ENCODE measurements at regions not wholly inside any gene's neighbourhood (a gene's known extent, or its start where the extent isn't known, plus 50 kb on each side); places are given as distances from the start of the nearest gene placed in this dataset.

DNA sequence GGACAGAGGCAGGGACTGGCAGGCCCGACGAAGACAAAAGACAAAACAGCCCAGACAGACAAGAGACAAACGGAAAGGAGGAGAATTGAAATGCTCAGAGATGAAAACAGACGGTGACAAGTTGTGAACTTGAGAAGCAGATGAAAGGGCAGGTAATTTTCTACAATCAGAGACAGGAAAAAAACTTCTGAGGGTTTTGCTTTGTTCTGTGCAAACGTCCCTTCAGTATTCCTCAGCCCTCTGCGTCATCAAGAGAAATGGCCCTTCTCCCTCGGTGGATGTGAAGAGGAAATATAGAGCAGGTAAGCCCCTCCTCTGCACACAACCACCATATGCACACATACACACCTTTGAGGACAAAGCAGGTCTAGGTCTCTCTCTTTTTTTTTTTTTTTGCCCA, 206.6 kb downstream of the UACA start:
- TF ChIP-seq, protein P1, sequence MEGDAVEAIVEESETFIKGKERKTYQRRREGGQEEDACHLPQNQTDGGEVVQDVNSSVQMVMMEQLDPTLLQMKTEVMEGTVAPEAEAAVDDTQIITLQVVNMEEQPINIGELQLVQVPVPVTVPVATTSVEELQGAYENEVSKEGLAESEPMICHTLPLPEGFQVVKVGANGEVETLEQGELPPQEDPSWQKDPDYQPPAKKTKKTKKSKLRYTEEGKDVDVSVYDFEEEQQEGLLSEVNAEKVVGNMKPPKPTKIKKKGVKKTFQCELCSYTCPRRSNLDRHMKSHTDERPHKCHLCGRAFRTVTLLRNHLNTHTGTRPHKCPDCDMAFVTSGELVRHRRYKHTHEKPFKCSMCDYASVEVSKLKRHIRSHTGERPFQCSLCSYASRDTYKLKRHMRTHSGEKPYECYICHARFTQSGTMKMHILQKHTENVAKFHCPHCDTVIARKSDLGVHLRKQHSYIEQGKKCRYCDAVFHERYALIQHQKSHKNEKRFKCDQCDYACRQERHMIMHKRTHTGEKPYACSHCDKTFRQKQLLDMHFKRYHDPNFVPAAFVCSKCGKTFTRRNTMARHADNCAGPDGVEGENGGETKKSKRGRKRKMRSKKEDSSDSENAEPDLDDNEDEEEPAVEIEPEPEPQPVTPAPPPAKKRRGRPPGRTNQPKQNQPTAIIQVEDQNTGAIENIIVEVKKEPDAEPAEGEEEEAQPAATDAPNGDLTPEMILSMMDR (IDR thresholded peaks at IDR 0.05; ENCODE audit: control insufficient read depth, insufficient read depth, low read depth, low read length, missing control alignments), result no peak
- H3K4me3 ChIP-seq (ENCODE audit: control insufficient read depth, low read depth, low read length), result no peak overlapping the region
- DNase-seq (ENCODE audit: low read depth), result no peak

DNA sequence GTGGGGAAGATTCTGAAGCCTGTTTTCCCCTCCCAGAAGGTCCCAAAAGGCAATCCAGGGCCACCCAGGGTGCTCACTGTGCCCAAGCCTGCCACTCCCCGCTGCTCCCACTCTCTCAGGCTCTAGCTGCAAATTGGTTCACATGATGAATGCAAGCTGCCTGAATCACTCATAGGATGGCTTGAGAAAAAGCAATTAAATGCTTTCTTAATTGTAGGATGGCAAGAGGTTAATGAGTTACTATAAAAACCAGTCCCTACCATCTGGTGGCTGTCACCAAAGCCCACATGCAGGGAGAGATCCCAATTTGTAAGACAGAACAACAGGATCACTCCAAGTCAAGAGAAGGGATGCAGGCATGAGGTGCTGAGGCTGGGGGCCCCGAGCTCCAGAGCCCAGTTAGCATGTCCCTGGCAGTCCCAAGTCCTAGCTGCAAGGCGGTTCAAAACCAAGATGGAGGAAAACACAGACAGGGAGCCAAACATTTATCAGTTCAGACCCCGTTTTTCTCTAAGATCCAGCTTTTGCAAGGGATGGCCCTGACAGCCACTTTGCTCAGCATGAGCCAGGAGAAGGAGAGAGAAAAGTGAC, 207.1 kb downstream of the UACA start:
- DNase-seq (ENCODE audit: low read depth), result no peak
- no peak overlapping the region for H3K4me3 ChIP-seq (ENCODE audit: control insufficient read depth, low read depth, low read length)
- TF ChIP-seq, protein P1 (IDR thresholded peaks at IDR 0.05; ENCODE audit: control insufficient read depth, insufficient read depth, low read depth, low read length, missing control alignments), result no peak

DNA sequence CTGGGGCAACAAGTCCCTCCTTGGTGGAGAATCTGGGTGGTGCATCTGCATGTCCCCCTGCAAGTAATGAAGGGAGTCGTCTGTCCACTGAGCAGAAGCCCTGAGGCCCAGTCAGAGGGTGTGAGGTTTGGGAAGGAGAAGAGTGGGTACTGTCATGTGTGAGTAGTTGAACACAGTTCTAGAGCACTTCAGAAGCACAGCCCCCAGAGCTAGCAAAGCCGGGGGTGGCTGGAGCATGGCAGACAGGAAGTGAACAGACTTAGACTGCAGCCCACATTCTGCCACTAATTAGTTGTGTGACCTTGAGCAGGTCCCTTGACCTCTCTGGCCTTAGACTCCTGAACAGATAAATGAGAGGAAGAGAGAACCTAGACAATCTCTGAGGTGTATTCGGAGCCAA, 207.6 kb downstream of the UACA start:
- DNase-seq (ENCODE audit: low read depth), result no peak

DNA sequence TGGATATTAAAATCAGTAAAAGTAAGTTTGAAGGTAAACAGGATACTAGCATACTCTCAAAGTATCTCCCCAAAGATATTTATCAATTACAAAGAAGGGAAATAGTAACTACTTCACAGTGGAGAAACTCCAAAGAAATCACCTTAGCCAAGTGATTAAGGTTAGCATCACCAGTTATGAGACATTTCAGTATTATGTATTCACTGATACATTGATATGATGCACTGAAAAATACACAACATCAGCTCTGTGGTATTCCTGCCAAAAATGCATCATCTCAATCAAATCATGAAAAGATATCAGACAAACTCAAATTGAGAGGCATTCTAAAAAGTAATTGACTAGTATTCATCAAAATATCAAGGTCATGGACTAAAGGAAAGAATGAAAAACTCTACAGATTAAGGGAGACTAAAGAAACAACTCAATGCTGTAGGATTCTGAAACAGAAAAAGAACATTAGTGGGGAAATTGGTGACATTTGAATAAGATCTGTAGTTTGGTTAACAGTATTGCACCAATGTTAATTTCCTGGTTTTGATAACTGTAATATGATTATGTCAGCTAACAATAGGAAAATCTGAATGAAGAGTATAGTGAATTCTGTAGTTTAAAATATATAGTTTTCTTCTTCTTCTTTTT, 215.4 kb downstream of the UACA start:
- DNase-seq (ENCODE audit: low read depth), result no peak
- TF ChIP-seq, protein P1 (IDR thresholded peaks at IDR 0.05; ENCODE audit: control insufficient read depth, insufficient read depth, low read depth, low read length, missing control alignments), result no peak
- no peak overlapping the region for H3K4me3 ChIP-seq (ENCODE audit: control insufficient read depth, low read depth, low read length)

More for the DNA sequence above, 207.6 kb downstream of the UACA start:
- TF ChIP-seq, protein P1 (IDR thresholded peaks at IDR 0.05; ENCODE audit: control insufficient read depth, insufficient read depth, low read depth, low read length, missing control alignments), result no peak
- H3K4me3 ChIP-seq (ENCODE audit: control insufficient read depth, low read depth, low read length), result no peak overlapping the region

DNA sequence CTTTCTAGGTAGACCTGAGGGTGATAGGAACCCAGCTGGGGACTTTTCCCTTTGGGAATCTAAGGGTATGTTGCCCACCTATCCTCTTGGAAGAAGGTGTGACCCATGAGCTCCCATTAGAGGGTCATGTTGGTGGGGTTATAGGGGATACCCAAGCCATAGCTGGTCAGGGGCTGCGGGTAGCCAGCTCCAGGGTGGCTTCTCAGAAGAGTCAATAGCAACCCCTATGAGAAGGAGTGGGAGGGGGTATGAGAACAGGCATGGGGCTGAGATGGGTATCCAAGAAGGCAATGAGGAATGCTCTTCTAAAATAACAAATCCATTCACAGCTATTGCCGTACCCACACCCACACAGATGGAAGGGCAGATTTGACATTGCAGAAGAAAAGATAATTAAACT, 217.8 kb downstream of the UACA start:
- no peak for DNase-seq (ENCODE audit: low read depth)
- TF ChIP-seq, protein P1 (IDR thresholded peaks at IDR 0.05; ENCODE audit: control insufficient read depth, insufficient read depth, low read depth, low read length, missing control alignments), result no peak

DNA sequence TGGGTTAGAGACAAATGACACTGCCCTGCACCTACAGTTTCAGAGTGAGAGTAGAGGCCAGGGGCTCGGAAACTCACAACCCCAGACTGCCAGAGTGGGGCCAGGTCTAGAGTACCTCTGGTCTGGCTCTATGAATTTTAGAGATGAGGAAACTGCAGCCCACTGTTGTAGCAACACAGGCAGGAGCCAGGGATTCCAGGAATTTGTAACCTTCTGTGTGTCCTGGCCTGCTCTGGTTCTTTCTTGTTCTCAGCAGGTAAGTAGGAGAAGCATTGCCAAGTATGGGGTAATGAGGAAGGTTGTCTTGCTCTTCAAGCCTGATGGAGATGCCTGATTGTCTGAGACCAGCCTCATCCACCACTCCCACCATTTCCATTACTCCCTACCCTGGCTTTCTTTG, 221.8 kb downstream of the UACA start:
- TF ChIP-seq, protein P1 (IDR thresholded peaks at IDR 0.05; ENCODE audit: control insufficient read depth, insufficient read depth, low read depth, low read length, missing control alignments), result no peak
- no peak for DNase-seq (ENCODE audit: low read depth)
- H3K4me3 ChIP-seq (ENCODE audit: control insufficient read depth, low read depth, low read length), result no peak overlapping the region

More for the DNA sequence above, 217.8 kb downstream of the UACA start:
- H3K4me3 ChIP-seq (ENCODE audit: control insufficient read depth, low read depth, low read length), result no peak overlapping the region

Measured in AG09309 (cell line).